ENCODE measurements at regions not wholly inside any gene's neighbourhood (a gene's known extent, or its start where the extent isn't known, plus 50 kb on each side); places are given as distances from the start of the nearest gene placed in this dataset.

GRCh38 chr13:39858794-39859193 is 203.3 kb downstream of the COG6 start:
- no peak for DNase-seq (ENCODE audit: low read depth)

- DNase-seq (ENCODE audit: low read depth) = no peak
Measured at GRCh38 chr13:39859898-39860297, 204.4 kb downstream of the COG6 start.

- no peak for DNase-seq (ENCODE audit: low read depth)
Measured at GRCh38 chr13:39862900-39863299, 207.4 kb downstream of the COG6 start.

GRCh38 chr13:39864221-39864620 is 208.8 kb downstream of the COG6 start:
- DNase-seq (ENCODE audit: low read depth) = no peak

GRCh38 chr13:39866722-39867121 is 211.3 kb downstream of the COG6 start:
- no peak for DNase-seq (ENCODE audit: low read depth)

- no peak for DNase-seq (ENCODE audit: low read depth)
Measured at GRCh38 chr13:39867807-39868206, 212.3 kb downstream of the COG6 start.

- DNase-seq (ENCODE audit: low read depth) = no peak
Measured at GRCh38 chr13:39870197-39870747, 214.8 kb downstream of the COG6 start.

- DNase-seq (ENCODE audit: low read depth) = no peak
Measured at GRCh38 chr13:39874331-39875053, 219.0 kb downstream of the COG6 start.

- DNase-seq (ENCODE audit: low read depth) = no peak
Measured at GRCh38 chr13:39875111-39875987, 219.9 kb downstream of the COG6 start.

GRCh38 chr13:39876258-39876657 is 220.8 kb downstream of the COG6 start:
- DNase-seq (ENCODE audit: low read depth) = peak; percentile 63

- DNase-seq (ENCODE audit: low read depth) = no peak
Measured at GRCh38 chr13:39877134-39877533, 221.7 kb downstream of the COG6 start.

- no peak for DNase-seq (ENCODE audit: low read depth)
Measured at GRCh38 chr13:39879286-39880035, 224.0 kb downstream of the COG6 start.

- no peak for DNase-seq (ENCODE audit: low read depth)
Measured at GRCh38 chr13:39881383-39881782, 225.9 kb downstream of the COG6 start.

- no peak for DNase-seq (ENCODE audit: low read depth)
Measured at GRCh38 chr13:39881887-39882286, 226.4 kb downstream of the COG6 start.

GRCh38 chr13:39884166-39884565 is 228.7 kb downstream of the COG6 start:
- DNase-seq (ENCODE audit: low read depth) = no peak

- DNase-seq (ENCODE audit: low read depth) = no peak
Measured at GRCh38 chr13:39886336-39886735, 230.9 kb downstream of the COG6 start.

GRCh38 chr13:39887387-39887786 is 231.9 kb downstream of the COG6 start:
- DNase-seq (ENCODE audit: low read depth) = no peak

GRCh38 chr13:39888865-39889810 is 233.7 kb downstream of the COG6 start:
- DNase-seq (ENCODE audit: low read depth) = no peak

- no peak for DNase-seq (ENCODE audit: low read depth)
Measured at GRCh38 chr13:39890537-39890936, 235.1 kb downstream of the COG6 start.

- DNase-seq (ENCODE audit: low read depth) = peak; percentile 17
Measured at GRCh38 chr13:39892721-39893685, 237.5 kb downstream of the COG6 start.

Data from fibroblast of the conjunctiva (primary cell).